ENCODE measurements at regions not wholly inside any gene's neighbourhood (a gene's known extent, or its start where the extent isn't known, plus 50 kb on each side); places are given as distances from the start of the nearest gene placed in this dataset.
"Not testable (repeated sequence)": the region's sequence is repeated elsewhere in the genome, so short reads cannot be mapped to it uniquely, and the experiment has no call there.

GRCh38 chr2:123609077-123609476, 416.0 kb upstream of the CNTNAP5 start:
- no peak for DNase-seq (ENCODE audit: low read depth)

- DNase-seq (ENCODE audit: low read depth) = no peak
Measured at GRCh38 chr2:123614596-123614995, 410.5 kb upstream of the CNTNAP5 start.

- not testable (repeated sequence) for DNase-seq (ENCODE audit: low read depth)
Measured at GRCh38 chr2:123618642-123619041, 406.4 kb upstream of the CNTNAP5 start.

- DNase-seq (ENCODE audit: low read depth) = no peak
Measured at GRCh38 chr2:123624816-123625215, 400.3 kb upstream of the CNTNAP5 start.

GRCh38 chr2:123636232-123636631, 388.9 kb upstream of the CNTNAP5 start:
- no peak for DNase-seq (ENCODE audit: low read depth)

GRCh38 chr2:123640685-123641335, 384.3 kb upstream of the CNTNAP5 start:
- no peak for DNase-seq (ENCODE audit: low read depth)

- DNase-seq (ENCODE audit: low read depth) = no peak
Measured at GRCh38 chr2:123644053-123644452, 381.0 kb upstream of the CNTNAP5 start.

GRCh38 chr2:123648016-123648415, 377.1 kb upstream of the CNTNAP5 start:
- no peak for DNase-seq (ENCODE audit: low read depth)

- DNase-seq (ENCODE audit: low read depth) = no peak
Measured at GRCh38 chr2:123648956-123649355, 376.1 kb upstream of the CNTNAP5 start.

- DNase-seq (ENCODE audit: low read depth) = no peak
Measured at GRCh38 chr2:123651151-123651550, 373.9 kb upstream of the CNTNAP5 start.

GRCh38 chr2:123652320-123652719, 372.8 kb upstream of the CNTNAP5 start:
- no peak for DNase-seq (ENCODE audit: low read depth)

- DNase-seq (ENCODE audit: low read depth) = no peak
Measured at GRCh38 chr2:123656590-123656989, 368.5 kb upstream of the CNTNAP5 start.

- no peak for DNase-seq (ENCODE audit: low read depth)
Measured at GRCh38 chr2:123659120-123659519, 366.0 kb upstream of the CNTNAP5 start.

GRCh38 chr2:123670286-123670685, 354.8 kb upstream of the CNTNAP5 start:
- no peak for DNase-seq (ENCODE audit: low read depth)

- not testable (repeated sequence) for DNase-seq (ENCODE audit: low read depth)
Measured at GRCh38 chr2:123683797-123684196, 341.3 kb upstream of the CNTNAP5 start.

GRCh38 chr2:123687064-123687463, 338.0 kb upstream of the CNTNAP5 start:
- DNase-seq (ENCODE audit: low read depth) = no peak

GRCh38 chr2:123688231-123688940, 336.7 kb upstream of the CNTNAP5 start:
- DNase-seq (ENCODE audit: low read depth) = no peak

GRCh38 chr2:123692121-123692520, 333.0 kb upstream of the CNTNAP5 start:
- DNase-seq (ENCODE audit: low read depth) = no peak

- DNase-seq (ENCODE audit: low read depth) = no peak
Measured at GRCh38 chr2:123693836-123694235, 331.3 kb upstream of the CNTNAP5 start.

- no peak for DNase-seq (ENCODE audit: low read depth)
Measured at GRCh38 chr2:123695426-123695825, 329.7 kb upstream of the CNTNAP5 start.

- DNase-seq (ENCODE audit: low read depth) = no peak
Measured at GRCh38 chr2:123696021-123696420, 329.1 kb upstream of the CNTNAP5 start.

GRCh38 chr2:123696799-123697410, 328.2 kb upstream of the CNTNAP5 start:
- DNase-seq (ENCODE audit: low read depth) = no peak

- DNase-seq (ENCODE audit: low read depth) = no peak
Measured at GRCh38 chr2:123715467-123715982, 309.6 kb upstream of the CNTNAP5 start.

Data from Daoy (cell line).